ENCODE measurements at regions not wholly inside any gene's neighbourhood (a gene's known extent, or its start where the extent isn't known, plus 50 kb on each side); places are given as distances from the start of the nearest gene placed in this dataset.
"Not testable (repeated sequence)": the region's sequence is repeated elsewhere in the genome, so short reads cannot be mapped to it uniquely, and the experiment has no call there.

GRCh38 chr2:122705746-122706145, 950.3 kb downstream of the TSN start:
- no peaks in the 10 kb centered on the region for H3K36me3 ChIP-seq
- no peaks in the 10 kb centered on the region for H3K27me3 ChIP-seq
- no peak overlapping the region for H3K4me3 ChIP-seq
- H3K27ac ChIP-seq = no peak overlapping the region
- no peaks in the 10 kb centered on the region for H3K9me3 ChIP-seq
- H3K4me1 ChIP-seq = no peaks in the 10 kb centered on the region
- TF ChIP-seq CTCF (IDR thresholded peaks at IDR 0.05) (no peak), POLR2A (IDR thresholded peaks at IDR 0.05) (no peak)
- DNase-seq = no peak

GRCh38 chr2:122706757-122707223, 951.3 kb downstream of the TSN start:
- Histone ChIP-seq H3K4me3 (no peak overlapping the region), H3K4me1 (no peaks in the 10 kb centered on the region), H3K9me3 (no peaks in the 10 kb centered on the region), H3K27me3 (no peaks in the 10 kb centered on the region), H3K36me3 (no peaks in the 10 kb centered on the region), H3K27ac (no peak overlapping the region)
- TF ChIP-seq CTCF (IDR thresholded peaks at IDR 0.05) (no peak), POLR2A (IDR thresholded peaks at IDR 0.05) (no peak)
- no peak for DNase-seq

- no peaks in the 10 kb centered on the region for H3K4me1 ChIP-seq
- no peaks in the 10 kb centered on the region for H3K27me3 ChIP-seq
- no peak for DNase-seq
- no peaks in the 10 kb centered on the region for H3K9me3 ChIP-seq
- H3K4me3 ChIP-seq = no peak overlapping the region
- no peak overlapping the region for H3K27ac ChIP-seq
- no peaks in the 10 kb centered on the region for H3K36me3 ChIP-seq
- TF ChIP-seq POLR2A (IDR thresholded peaks at IDR 0.05) (no peak), CTCF (IDR thresholded peaks at IDR 0.05) (no peak)
These were observed 951.9 kb downstream of the TSN start for GRCh38 chr2:122707224-122707824.

GRCh38 chr2:122710049-122710448, 954.6 kb downstream of the TSN start:
- no peaks in the 10 kb centered on the region for H3K27me3 ChIP-seq
- no peak overlapping the region for H3K27ac ChIP-seq
- no peaks in the 10 kb centered on the region for H3K9me3 ChIP-seq
- TF ChIP-seq CTCF (IDR thresholded peaks at IDR 0.05) (no peak), POLR2A (IDR thresholded peaks at IDR 0.05) (no peak)
- no peak overlapping the region for H3K4me3 ChIP-seq
- H3K4me1 ChIP-seq = no peaks in the 10 kb centered on the region
- no peaks in the 10 kb centered on the region for H3K36me3 ChIP-seq
- no peak for DNase-seq

GRCh38 chr2:122713800-122714199, 958.3 kb downstream of the TSN start:
- TF ChIP-seq CTCF (IDR thresholded peaks at IDR 0.05) (no peak), POLR2A (IDR thresholded peaks at IDR 0.05) (no peak)
- H3K27ac ChIP-seq = no peak overlapping the region

GRCh38 chr2:122720822-122721221, 965.4 kb downstream of the TSN start:
- not testable (repeated sequence) for H3K36me3 ChIP-seq

More at GRCh38 chr2:122713800-122714199, 958.3 kb downstream of the TSN start:
- Histone ChIP-seq H3K9me3 (no peaks in the 10 kb centered on the region), H3K36me3 (no peaks in the 10 kb centered on the region), H3K4me1 (no peaks in the 10 kb centered on the region), H3K4me3 (no peak overlapping the region), H3K27me3 (no peaks in the 10 kb centered on the region)
- no peak for DNase-seq

More at GRCh38 chr2:122720822-122721221, 965.4 kb downstream of the TSN start:
- H3K4me1 ChIP-seq, H3K4me3 ChIP-seq, H3K27ac ChIP-seq, H3K9me3 ChIP-seq, H3K27me3 ChIP-seq, DNase-seq: not testable (repeated sequence)

Measured in Peyer's patch (tissue), 4 donors.